Duodenal mucosa (tissue), 2 donors: ENCODE measurements at regions not wholly inside any gene's neighbourhood (a gene's known extent, or its start where the extent isn't known, plus 50 kb on each side); places are given as distances from the start of the nearest gene placed in this dataset.

Experiments used
- H3K27ac ChIP-seq: one replicate; pipeline ENCODE4 v1.7.0; 2013; ENCODE audit warnings: low read depth, low read length
- H3K27me3 ChIP-seq, 2 donors: one replicate each; pipeline ENCODE4 v1.7.0; 2013; ENCODE audit warnings: low read length in 2 of 2, control low read depth in 1 of 2; ENCODE audit not compliant: insufficient read depth in 2 of 2, control insufficient read depth in 1 of 2
- H3K36me3 ChIP-seq, 2 donors: one replicate each; pipeline ENCODE4 v1.7.0; 2013; ENCODE audit warnings: low read length in 2 of 2, control low read depth in 1 of 2; ENCODE audit not compliant: insufficient read depth in 2 of 2, control insufficient read depth in 1 of 2
- H3K4me1 ChIP-seq, 2 donors: one replicate each; pipeline ENCODE4 v1.7.0; 2013; ENCODE audit warnings: low read length in 2 of 2, control low read depth in 1 of 2; ENCODE audit not compliant: insufficient read depth in 2 of 2, control insufficient read depth in 1 of 2
- H3K4me3 ChIP-seq, 2 donors: one replicate each; pipeline ENCODE4 v1.7.0; 2013; ENCODE audit warnings: low read length in 2 of 2, low read depth in 1 of 2
- H3K9ac ChIP-seq, 2 donors: one replicate each; pipeline ENCODE4 v1.7.0; 2013; ENCODE audit warnings: low read length in 2 of 2, low read depth in 1 of 2
- H3K9me3 ChIP-seq, 2 donors: one replicate each; pipeline ENCODE4 v1.7.0; 2013; ENCODE audit warnings: low read length in 2 of 2, control low read depth in 1 of 2; ENCODE audit not compliant: control insufficient read depth in 1 of 2

GRCh38 chr2:144999936-145000335 lies 480.0 kb upstream of the ZEB2 start:
- H3K36me3 ChIP-seq: no peaks in the 10 kb centered on the region
- H3K4me1 ChIP-seq: no peaks in the 10 kb centered on the region
- H3K27me3 ChIP-seq: no peaks in the 10 kb centered on the region
- H3K27ac ChIP-seq: no peak overlapping the region
- H3K9me3 ChIP-seq: no peaks in the 10 kb centered on the region
- no peak overlapping the region for H3K4me3 ChIP-seq
- no peak overlapping the region for H3K9ac ChIP-seq

DNA sequence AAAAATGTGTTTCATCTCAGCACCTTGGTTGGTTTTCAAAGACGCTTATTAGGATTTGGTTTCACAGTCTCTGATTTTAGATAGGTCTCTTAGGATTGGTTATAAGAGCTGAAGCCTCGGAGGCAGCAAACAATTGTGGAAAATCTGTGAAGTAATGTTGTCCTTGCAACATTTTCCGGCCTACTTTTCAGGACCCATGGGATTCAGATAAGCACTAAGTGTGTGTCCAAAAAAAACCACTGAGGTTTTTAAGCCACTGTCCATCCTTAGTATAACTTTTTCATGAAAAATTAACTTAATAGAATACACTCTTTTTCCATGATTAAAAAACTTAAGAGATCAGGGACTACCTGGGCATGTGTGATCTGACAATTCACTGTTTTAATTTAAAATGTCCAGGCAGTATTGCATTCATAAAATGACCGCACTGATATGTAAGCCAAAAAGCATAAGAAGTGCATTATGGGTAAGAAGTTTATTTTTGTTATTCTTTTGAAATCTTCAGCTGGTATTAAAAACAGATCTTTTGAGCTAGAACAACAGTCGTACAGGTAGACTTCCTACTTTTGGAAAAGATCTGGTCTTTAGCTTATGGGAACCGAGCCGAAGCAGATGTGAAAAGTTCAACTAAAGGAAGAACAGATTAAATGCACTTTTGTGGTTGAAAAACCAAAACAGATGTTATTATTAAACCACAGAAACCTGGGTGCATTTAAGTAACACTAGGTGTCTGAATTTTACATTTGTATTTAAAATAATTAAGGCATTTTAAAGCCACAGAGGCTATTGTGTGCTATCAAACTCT lies 479.4 kb upstream of the ZEB2 start:
- Histone ChIP-seq H3K4me3 (no peak overlapping the region), H3K27me3 (no peaks in the 10 kb centered on the region), H3K36me3 (no peaks in the 10 kb centered on the region), H3K4me1 (no peaks in the 10 kb centered on the region), H3K27ac (no peak overlapping the region), H3K9ac (no peak overlapping the region), H3K9me3 (no peaks in the 10 kb centered on the region)

DNA sequence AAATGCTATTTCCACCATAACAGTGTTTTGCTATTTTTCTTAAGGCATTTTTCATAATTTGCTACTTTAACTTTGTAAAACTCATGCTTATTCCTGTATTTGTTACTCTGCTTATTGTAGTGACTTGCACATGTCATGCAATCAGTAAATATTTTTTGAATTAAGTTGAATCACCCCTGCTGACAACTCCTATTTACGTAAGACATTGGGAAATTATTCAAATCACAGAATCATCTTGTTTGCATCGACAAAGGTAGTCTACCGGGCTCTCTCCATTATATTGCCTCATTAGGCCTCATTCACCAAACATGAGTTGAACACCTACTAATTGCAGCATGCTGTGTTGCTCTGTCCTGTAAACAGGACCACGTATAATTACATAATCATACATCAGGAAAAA lies 478.5 kb upstream of the ZEB2 start:
- Histone ChIP-seq H3K36me3 (no peaks in the 10 kb centered on the region), H3K9ac (no peak overlapping the region), H3K27me3 (no peaks in the 10 kb centered on the region), H3K27ac (no peak overlapping the region), H3K9me3 (no peaks in the 10 kb centered on the region), H3K4me1 (no peaks in the 10 kb centered on the region), H3K4me3 (no peak overlapping the region)

DNA sequence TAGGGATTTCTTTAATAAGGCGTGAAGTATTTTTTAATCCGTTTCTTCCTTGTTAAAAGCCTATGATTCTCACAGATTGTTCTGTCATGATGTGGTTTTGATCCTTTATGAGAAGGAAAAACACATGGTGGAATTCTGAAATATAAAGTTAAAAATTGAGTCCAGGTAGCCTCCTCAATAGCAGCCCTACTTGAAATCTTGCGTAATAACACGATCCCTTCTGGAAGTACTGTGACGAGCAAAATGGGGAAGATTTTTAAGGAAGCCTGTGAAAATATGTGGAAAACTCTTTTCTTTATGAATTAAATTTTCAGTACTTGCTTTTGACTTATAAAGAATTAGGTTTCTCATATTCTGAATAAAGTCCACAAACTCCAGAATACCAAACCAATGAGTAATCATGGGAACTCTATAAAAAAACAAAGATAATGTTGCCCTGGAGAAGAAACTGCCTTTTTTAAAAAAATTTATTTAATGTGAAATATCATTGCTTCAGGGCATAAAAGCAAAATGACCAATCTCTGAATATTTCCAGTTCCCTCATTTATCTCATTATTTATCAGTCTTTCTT lies 476.4 kb upstream of the ZEB2 start:
- Histone ChIP-seq H3K4me3 (no peak overlapping the region), H3K9me3 (no peaks in the 10 kb centered on the region), H3K27me3 (no peaks in the 10 kb centered on the region), H3K9ac (no peak overlapping the region), H3K36me3 (no peaks in the 10 kb centered on the region), H3K27ac (no peak overlapping the region), H3K4me1 (no peaks in the 10 kb centered on the region)

DNA sequence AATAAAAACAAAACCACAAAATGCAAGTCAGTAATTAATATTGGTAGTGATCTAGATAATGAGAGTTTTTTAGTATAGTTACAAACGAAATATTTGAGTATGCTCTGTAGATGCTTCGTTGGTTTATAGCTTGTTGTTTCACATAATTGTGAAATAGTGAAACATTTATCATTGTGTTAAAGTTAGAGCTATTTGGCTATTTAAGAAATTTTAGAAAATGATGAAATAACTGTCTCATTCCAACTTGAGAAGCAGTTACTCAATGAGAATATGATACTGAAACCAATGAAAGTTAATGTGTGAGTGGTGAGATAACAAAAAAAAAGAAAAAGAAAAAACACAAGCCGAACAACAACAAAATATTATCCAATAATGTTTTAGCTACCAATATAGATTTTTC lies 475.6 kb upstream of the ZEB2 start:
- H3K4me1 ChIP-seq: no peaks in the 10 kb centered on the region
- no peak overlapping the region for H3K27ac ChIP-seq
- no peaks in the 10 kb centered on the region for H3K9me3 ChIP-seq
- no peak overlapping the region for H3K4me3 ChIP-seq
- H3K27me3 ChIP-seq: no peaks in the 10 kb centered on the region
- no peak overlapping the region for H3K9ac ChIP-seq
- H3K36me3 ChIP-seq: no peaks in the 10 kb centered on the region

DNA sequence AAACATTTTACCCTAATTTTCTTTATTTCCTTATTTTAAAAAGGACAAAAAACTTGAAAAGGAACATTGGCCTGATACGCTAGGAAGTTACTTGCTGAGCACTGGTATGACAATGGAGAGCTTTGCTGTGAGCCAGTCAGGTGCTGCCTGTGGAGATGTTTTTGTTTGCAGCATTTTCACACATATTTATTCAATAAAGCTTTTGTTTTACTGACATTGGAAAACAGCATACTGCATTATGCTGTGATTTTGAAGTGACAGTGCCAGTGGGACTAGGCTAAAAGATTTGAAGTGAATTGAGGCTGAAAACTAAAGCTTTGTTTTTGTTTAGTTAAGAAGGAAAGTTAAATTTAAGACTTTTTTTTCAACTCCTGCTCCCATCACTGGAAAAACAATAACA lies 470.7 kb upstream of the ZEB2 start:
- no peaks in the 10 kb centered on the region for H3K9me3 ChIP-seq
- no peak overlapping the region for H3K27ac ChIP-seq
- no peaks in the 10 kb centered on the region for H3K27me3 ChIP-seq
- H3K4me3 ChIP-seq: no peak overlapping the region
- no peaks in the 10 kb centered on the region for H3K4me1 ChIP-seq
- H3K9ac ChIP-seq: no peak overlapping the region
- H3K36me3 ChIP-seq: no peaks in the 10 kb centered on the region

DNA sequence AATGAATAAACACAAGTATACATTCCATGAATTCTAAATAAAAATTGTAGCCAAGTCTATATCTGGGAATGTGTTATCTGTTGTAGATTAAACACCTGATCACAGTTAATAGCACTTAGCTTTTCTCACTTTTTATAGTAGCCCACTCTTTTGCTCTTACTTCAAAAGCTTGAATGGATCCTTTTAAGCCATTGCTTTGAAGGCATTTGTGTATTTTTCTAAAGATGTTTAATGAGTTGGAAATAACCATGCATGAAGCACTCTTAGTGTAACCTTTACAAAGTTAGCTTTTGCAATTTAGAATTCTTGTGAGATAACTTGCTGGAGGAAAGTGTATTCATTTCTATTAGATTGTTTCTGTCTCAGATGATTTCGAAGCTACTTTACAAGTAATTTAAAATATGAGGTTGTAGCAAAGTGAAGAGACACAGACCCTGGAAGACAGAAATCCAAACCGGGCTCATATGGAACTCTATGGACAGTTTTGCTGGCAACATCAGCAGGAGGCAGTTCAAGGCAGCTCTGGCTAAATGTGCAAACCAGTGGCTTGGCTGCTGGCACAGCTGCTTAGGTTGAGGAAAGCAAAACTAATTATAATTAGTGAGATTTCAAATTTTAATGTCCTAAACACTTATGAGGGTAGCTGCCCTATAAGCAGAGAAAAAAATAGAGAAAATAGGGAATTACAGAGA lies 469.8 kb upstream of the ZEB2 start:
- Histone ChIP-seq H3K27ac (no peak overlapping the region), H3K9me3 (no peaks in the 10 kb centered on the region), H3K27me3 (no peaks in the 10 kb centered on the region), H3K36me3 (no peaks in the 10 kb centered on the region), H3K4me3 (no peak overlapping the region), H3K9ac (no peak overlapping the region), H3K4me1 (no peaks in the 10 kb centered on the region)

DNA sequence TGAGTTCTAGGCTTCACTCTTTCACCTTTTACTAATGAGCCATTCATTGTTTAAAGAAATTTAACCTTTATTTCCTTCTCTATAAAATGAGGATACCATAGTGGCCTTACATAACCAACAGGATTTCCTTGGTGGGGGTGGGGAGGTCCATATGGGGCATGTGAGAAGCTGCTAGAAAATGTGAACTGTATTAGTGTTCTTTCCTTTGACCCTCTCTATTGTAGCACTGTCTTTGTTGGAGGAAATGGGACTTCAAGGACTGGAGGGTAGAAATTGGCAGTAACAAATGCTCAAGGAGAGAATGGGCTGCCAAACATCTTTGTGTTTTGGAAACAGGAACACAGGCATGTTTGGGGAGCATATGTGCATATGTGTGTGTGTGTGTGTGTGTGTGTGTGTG lies 468.7 kb upstream of the ZEB2 start:
- Histone ChIP-seq H3K4me3 (no peak overlapping the region), H3K36me3 (no peaks in the 10 kb centered on the region), H3K27ac (no peak overlapping the region), H3K9me3 (no peaks in the 10 kb centered on the region), H3K27me3 (no peaks in the 10 kb centered on the region), H3K9ac (no peak overlapping the region), H3K4me1 (no peaks in the 10 kb centered on the region)

- no peaks in the 10 kb centered on the region for H3K36me3 ChIP-seq
- H3K9ac ChIP-seq: no peak overlapping the region
- no peaks in the 10 kb centered on the region for H3K4me1 ChIP-seq
- no peak overlapping the region for H3K4me3 ChIP-seq
- H3K27me3 ChIP-seq: no peaks in the 10 kb centered on the region
- no peak overlapping the region for H3K27ac ChIP-seq
- no peaks in the 10 kb centered on the region for H3K9me3 ChIP-seq
Observed at GRCh38 chr2:144986691-144987090, 466.8 kb upstream of the ZEB2 start.

GRCh38 chr2:144984038-144984437 lies 464.1 kb upstream of the ZEB2 start:
- Histone ChIP-seq H3K9ac (no peak overlapping the region), H3K36me3 (no peaks in the 10 kb centered on the region), H3K27ac (no peak overlapping the region)

More at GRCh38 chr2:144984038-144984437, 464.1 kb upstream of the ZEB2 start:
- Histone ChIP-seq H3K9me3 (no peaks in the 10 kb centered on the region), H3K4me1 (no peaks in the 10 kb centered on the region), H3K4me3 (no peak overlapping the region), H3K27me3 (no peaks in the 10 kb centered on the region)
